H9 (cell line): ENCODE measurements at regions not wholly inside any gene's neighbourhood (a gene's known extent, or its start where the extent isn't known, plus 50 kb on each side); places are given as distances from the start of the nearest gene placed in this dataset.

Source experiments
- DNase-seq: peaks from one replicate; pipeline ENCODE4 v3.0.0-alpha.2; 2017
- H2AFZ ChIP-seq: one replicate; pipeline ENCODE4 v1.6.1; 2013; ENCODE audit warnings: mild to moderate bottlenecking, low read length, control low read depth, moderate library complexity
- H2AK5ac ChIP-seq: 2 replicates; pipeline ENCODE4 v1.6.1; 2013; ENCODE audit warnings: low read length, control low read depth, mixed read lengths; ENCODE audit not compliant: insufficient read length
- H2BK120ac ChIP-seq: one replicate; pipeline ENCODE4 v1.6.1; 2013; ENCODE audit warnings: low read depth, mild to moderate bottlenecking, low read length, control low read depth, inconsistent platforms; ENCODE audit not compliant: poor library complexity, severe bottlenecking
- H2BK12ac ChIP-seq: 2 replicates; pipeline ENCODE4 v1.6.1; 2013; ENCODE audit warnings: low read length, control low read depth, mixed read lengths, low read depth; ENCODE audit not compliant: insufficient read length
- H2BK15ac ChIP-seq: 2 replicates; pipeline ENCODE4 v1.6.1; 2013; ENCODE audit warnings: low read depth, low read length, control low read depth
- H2BK20ac ChIP-seq: one replicate; pipeline ENCODE4 v1.6.1; 2013; ENCODE audit warnings: low read depth, mild to moderate bottlenecking, low read length, control low read depth, inconsistent platforms; ENCODE audit not compliant: poor library complexity, severe bottlenecking
- H2BK5ac ChIP-seq: 2 replicates; pipeline ENCODE4 v1.6.1; 2013; ENCODE audit warnings: low read length, control low read depth, mixed read lengths; ENCODE audit not compliant: insufficient read length
- H3K14ac ChIP-seq: 2 replicates; pipeline ENCODE4 v1.6.1; 2013; ENCODE audit warnings: low read length, control low read depth; ENCODE audit not compliant: insufficient read depth
- H3K18ac ChIP-seq: 2 replicates; pipeline ENCODE4 v1.6.1; 2013; ENCODE audit warnings: low read depth, mild to moderate bottlenecking, mixed read lengths, low read length, control low read depth; ENCODE audit not compliant: insufficient read length
- H3K23ac ChIP-seq: 2 replicates; pipeline ENCODE4 v1.6.1; 2013; ENCODE audit warnings: low read length, control low read depth, mixed read lengths, low read depth; ENCODE audit not compliant: insufficient read length
- H3K23me2 ChIP-seq: 2 replicates; pipeline ENCODE4 v1.6.1; 2013; ENCODE audit warnings: low read depth, mild to moderate bottlenecking, mixed read lengths, low read length, control low read depth; ENCODE audit not compliant: insufficient read length, poor library complexity, severe bottlenecking
- H3K27ac ChIP-seq: 2 replicates; pipeline ENCODE4 v1.5.1; 2013; ENCODE audit warnings: low read length, control low read depth, mixed read lengths, low read depth; ENCODE audit not compliant: insufficient read length
- H3K27me3 ChIP-seq: 2 replicates; pipeline ENCODE4 v1.6.1; 2013; ENCODE audit warnings: low read length, control low read depth, inconsistent platforms; ENCODE audit not compliant: insufficient read depth
- H3K4ac ChIP-seq: 2 replicates; pipeline ENCODE4 v1.6.1; 2013; ENCODE audit warnings: low read depth, mild to moderate bottlenecking, control low read depth, inconsistent platforms, low read length, moderate library complexity
- H3K4me1 ChIP-seq: 2 replicates; pipeline ENCODE4 v1.6.1; 2013; ENCODE audit warnings: low read length, control low read depth, inconsistent platforms; ENCODE audit not compliant: insufficient read depth
- H3K4me2 ChIP-seq: 2 replicates; pipeline ENCODE4 v1.6.1; 2013; ENCODE audit warnings: low read length, control low read depth, mixed read lengths; ENCODE audit not compliant: insufficient read length, insufficient read depth
- H3K56ac ChIP-seq: 2 replicates; pipeline ENCODE4 v1.6.1; 2013; ENCODE audit warnings: low read depth, mild to moderate bottlenecking, mixed read lengths, low read length, control low read depth; ENCODE audit not compliant: insufficient read length
- H3K79me1 ChIP-seq: 2 replicates; pipeline ENCODE4 v1.6.1; 2013; ENCODE audit warnings: low read depth, mild to moderate bottlenecking, moderate library complexity, low read length, control low read depth, inconsistent platforms; ENCODE audit not compliant: insufficient read depth, poor library complexity, severe bottlenecking
- H3K79me2 ChIP-seq: 2 replicates; pipeline ENCODE4 v1.6.1; 2013; ENCODE audit warnings: low read length, control low read depth, inconsistent platforms; ENCODE audit not compliant: insufficient read depth
- H3K9ac ChIP-seq: 2 replicates; pipeline ENCODE4 v1.6.1; 2013; ENCODE audit warnings: low read length, control low read depth, mixed read lengths; ENCODE audit not compliant: insufficient read length; ENCODE audit errors: extremely low read depth
- H3K9me3 ChIP-seq: one replicate; pipeline ENCODE4 v1.6.1; 2013; ENCODE audit warnings: low read depth, low read length, inconsistent platforms; ENCODE audit not compliant: control insufficient read depth
- H3T11ph ChIP-seq: one replicate; pipeline ENCODE4 v1.6.1; 2013; ENCODE audit warnings: mild to moderate bottlenecking, low read length, control low read depth, inconsistent platforms
- H4K20me1 ChIP-seq: one replicate; pipeline ENCODE4 v1.6.1; 2013; ENCODE audit not compliant: control insufficient read depth, insufficient read length, insufficient read depth
- H4K5ac ChIP-seq: 2 replicates; pipeline ENCODE4 v1.6.1; 2013; ENCODE audit warnings: low read depth, mild to moderate bottlenecking, mixed read lengths, low read length, control low read depth; ENCODE audit not compliant: insufficient read length
- H4K8ac ChIP-seq: replicated peaks from 2 replicates; pipeline ENCODE4 v1.6.1; 2013; ENCODE audit warnings: low read length, control low read depth, mixed read lengths, low read depth; ENCODE audit not compliant: insufficient read length
- H4K91ac ChIP-seq: 2 replicates; pipeline ENCODE4 v1.6.1; 2013; ENCODE audit warnings: low read depth, mild to moderate bottlenecking, moderate library complexity, mixed read lengths, low read length, control low read depth; ENCODE audit not compliant: insufficient read length
- H3K27ac Mint-ChIP-seq, 3 experiments: 2 replicates in 2 of 3; 3 replicates in 1 of 3; pipeline ENCODE4 v1.8.0; 2020 to 2021; ENCODE audit warnings: mixed read lengths in 3 of 3, mild to moderate bottlenecking in 1 of 3, moderate library complexity in 1 of 3
- H3K27me3 Mint-ChIP-seq: 2 replicates; pipeline ENCODE4 v1.8.0; 2021; ENCODE audit warnings: low read depth, mild to moderate bottlenecking, moderate library complexity, mixed read lengths
- H3K36me3 Mint-ChIP-seq, 3 experiments: 2 replicates in 2 of 3; 3 replicates in 1 of 3; pipeline ENCODE4 v1.8.0; 2020 to 2021; ENCODE audit warnings: low read depth in 3 of 3, mixed read lengths in 3 of 3; ENCODE audit not compliant: insufficient read depth in 1 of 3
- H3K4me1 Mint-ChIP-seq, 2 experiments: 2 replicates each; pipeline ENCODE4 v1.8.0; 2020; ENCODE audit warnings: mixed read lengths in 2 of 2
- H3K4me3 Mint-ChIP-seq, 2 experiments: 2 replicates in 1 of 2; 3 replicates in 1 of 2; pipeline ENCODE4 v1.8.0; 2020 to 2021; ENCODE audit warnings: mild to moderate bottlenecking in 2 of 2, mixed read lengths in 2 of 2, moderate library complexity in 1 of 2
- H3K9me3 Mint-ChIP-seq, 2 experiments: 2 replicates in 1 of 2; 3 replicates in 1 of 2; pipeline ENCODE4 v1.8.0; 2020; ENCODE audit warnings: mild to moderate bottlenecking in 2 of 2, mixed read lengths in 2 of 2, moderate library complexity in 1 of 2
- TF ChIP-seq, protein P1 (sequence below): fragments of 200-600 bp; sonication (generic); conservative IDR thresholded peaks from 3 replicates; pipeline ENCODE4 v1.8.0; 2021; ENCODE audit warnings: antibody characterized with exemption, mild to moderate bottlenecking

DNA sequence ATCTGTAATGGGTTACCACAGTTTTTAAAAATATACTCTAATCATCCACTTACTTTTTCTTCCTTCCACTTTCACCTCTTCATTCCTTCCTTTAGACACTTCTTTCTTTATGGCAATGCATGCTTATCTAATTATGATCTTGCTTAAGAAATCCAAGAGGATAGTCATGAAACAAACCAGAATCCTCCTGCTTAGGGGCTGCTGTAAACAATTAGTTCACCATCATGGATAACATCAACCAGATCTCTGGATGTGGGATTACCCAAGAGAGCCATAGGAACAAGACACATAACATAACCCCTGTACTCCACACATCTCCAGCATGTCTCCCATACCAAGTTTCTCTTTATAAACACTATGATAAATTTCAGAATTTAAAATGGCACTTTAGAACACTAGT is 713.4 kb upstream of the PTPRD start:
- H3K27ac ChIP-seq, result no peak overlapping the region
- no peak for DNase-seq

More for the DNA sequence above, 713.4 kb upstream of the PTPRD start:
- no peak overlapping the region for H2AK5ac ChIP-seq
- H3K4ac ChIP-seq, result no peak overlapping the region
- H2BK15ac ChIP-seq, result no peak overlapping the region
- TF ChIP-seq, protein P1, sequence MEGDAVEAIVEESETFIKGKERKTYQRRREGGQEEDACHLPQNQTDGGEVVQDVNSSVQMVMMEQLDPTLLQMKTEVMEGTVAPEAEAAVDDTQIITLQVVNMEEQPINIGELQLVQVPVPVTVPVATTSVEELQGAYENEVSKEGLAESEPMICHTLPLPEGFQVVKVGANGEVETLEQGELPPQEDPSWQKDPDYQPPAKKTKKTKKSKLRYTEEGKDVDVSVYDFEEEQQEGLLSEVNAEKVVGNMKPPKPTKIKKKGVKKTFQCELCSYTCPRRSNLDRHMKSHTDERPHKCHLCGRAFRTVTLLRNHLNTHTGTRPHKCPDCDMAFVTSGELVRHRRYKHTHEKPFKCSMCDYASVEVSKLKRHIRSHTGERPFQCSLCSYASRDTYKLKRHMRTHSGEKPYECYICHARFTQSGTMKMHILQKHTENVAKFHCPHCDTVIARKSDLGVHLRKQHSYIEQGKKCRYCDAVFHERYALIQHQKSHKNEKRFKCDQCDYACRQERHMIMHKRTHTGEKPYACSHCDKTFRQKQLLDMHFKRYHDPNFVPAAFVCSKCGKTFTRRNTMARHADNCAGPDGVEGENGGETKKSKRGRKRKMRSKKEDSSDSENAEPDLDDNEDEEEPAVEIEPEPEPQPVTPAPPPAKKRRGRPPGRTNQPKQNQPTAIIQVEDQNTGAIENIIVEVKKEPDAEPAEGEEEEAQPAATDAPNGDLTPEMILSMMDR, result no peak
- H2BK5ac ChIP-seq, result no peak overlapping the region
- H4K5ac ChIP-seq, result no peak overlapping the region
- H3K27ac Mint-ChIP-seq, result no peak overlapping the region
- H2BK12ac ChIP-seq, result no peak overlapping the region
- H3K4me2 ChIP-seq, result no peak overlapping the region
- no peaks in the 10 kb centered on the region for H3K9me3 ChIP-seq
- no peak overlapping the region for H4K91ac ChIP-seq
- H3K23me2 ChIP-seq, result no peaks in the 10 kb centered on the region
- no peak overlapping the region for H3K23ac ChIP-seq
- H3K36me3 Mint-ChIP-seq, result peaks cover 0 to 4% (median 0%) of the 10 kb centered on the region in 3 experiments; a peak in 1 of 7 replicates
- no peaks in the 10 kb centered on the region for H4K20me1 ChIP-seq
- H3K4me1 ChIP-seq, result no peaks in the 10 kb centered on the region
- no peaks in the 10 kb centered on the region; a peak in 1 of 5 replicates for H3K9me3 Mint-ChIP-seq
- H3K9ac ChIP-seq, result no peak overlapping the region
- H3K27me3 Mint-ChIP-seq, result no peaks in the 10 kb centered on the region
- H2BK120ac ChIP-seq, result no peak overlapping the region
- no peaks in the 10 kb centered on the region for H3K79me2 ChIP-seq
- H3K4me3 Mint-ChIP-seq, result no peak overlapping the region
- H2AFZ ChIP-seq, result no peak overlapping the region
- H3K27me3 ChIP-seq, result no peaks in the 10 kb centered on the region
- no peaks in the 10 kb centered on the region for H3K79me1 ChIP-seq
- no peaks in the 10 kb centered on the region for H3K4me1 Mint-ChIP-seq
- H3K56ac ChIP-seq, result no peak overlapping the region
- H3T11ph ChIP-seq, result no peak overlapping the region
- H3K14ac ChIP-seq, result no peak overlapping the region
- no peak overlapping the region for H2BK20ac ChIP-seq
- no peak overlapping the region for H4K8ac ChIP-seq
- H3K18ac ChIP-seq, result no peak overlapping the region
